ENCODE measurements at regions not wholly inside any gene's neighbourhood (a gene's known extent, or its start where the extent isn't known, plus 50 kb on each side); places are given as distances from the start of the nearest gene placed in this dataset.

DNA sequence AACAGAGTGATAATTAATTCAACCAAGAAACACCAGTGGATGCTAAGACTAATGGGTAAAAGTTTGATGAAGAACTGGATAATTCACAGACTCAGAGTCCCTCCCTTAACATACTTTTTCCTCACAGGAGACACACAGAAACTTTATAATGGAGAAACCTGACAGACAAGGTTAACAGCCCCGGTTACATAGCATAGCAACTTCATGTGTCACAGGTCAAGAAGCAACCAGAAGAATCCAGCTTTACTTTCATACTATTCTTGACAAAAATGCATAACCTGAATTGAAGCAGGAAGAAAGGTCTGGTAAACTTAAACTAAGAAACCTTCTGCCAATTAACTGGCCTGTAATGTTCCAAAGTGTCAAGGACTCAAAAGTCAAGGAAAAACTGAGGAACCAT lies 375.9 kb downstream of the RNF144B start (continued):
- TF ChIP-seq GABPA (IDR thresholded peaks at IDR 0.05; ENCODE audit: borderline replicate concordance, insufficient read depth, low read length) (no peak), JUND (IDR thresholded peaks at IDR 0.05; ENCODE audit: low read length) (no peak)

All from H1 (cell line).